Coronary artery (tissue), 2 donors: ENCODE measurements at regions not wholly inside any gene's neighbourhood (a gene's known extent, or its start where the extent isn't known, plus 50 kb on each side); places are given as distances from the start of the nearest gene placed in this dataset.

Source experiments
- DNase-seq: peaks from one replicate; pipeline ENCODE4 v3.0.0-alpha.2; 2017; ENCODE audit warnings: low spot score
- H3K27ac ChIP-seq, 2 donors: fragments of 200-600 bp; sonication (generic); one replicate each; pipeline ENCODE4 v1.5.1; 2016 to 2019
- H3K4me3 ChIP-seq: fragments of 200-600 bp; sonication (generic); 2 replicates; pipeline ENCODE4 v1.5.1; 2016; ENCODE audit warnings: mild to moderate bottlenecking, moderate library complexity
- TF ChIP-seq, protein P1 (sequence below): fragments of 200-600 bp; sonication (generic); IDR thresholded peaks from one replicate; pipeline ENCODE4 v1.5.1; 2019; ENCODE audit warnings: antibody characterized with exemption

DNA sequence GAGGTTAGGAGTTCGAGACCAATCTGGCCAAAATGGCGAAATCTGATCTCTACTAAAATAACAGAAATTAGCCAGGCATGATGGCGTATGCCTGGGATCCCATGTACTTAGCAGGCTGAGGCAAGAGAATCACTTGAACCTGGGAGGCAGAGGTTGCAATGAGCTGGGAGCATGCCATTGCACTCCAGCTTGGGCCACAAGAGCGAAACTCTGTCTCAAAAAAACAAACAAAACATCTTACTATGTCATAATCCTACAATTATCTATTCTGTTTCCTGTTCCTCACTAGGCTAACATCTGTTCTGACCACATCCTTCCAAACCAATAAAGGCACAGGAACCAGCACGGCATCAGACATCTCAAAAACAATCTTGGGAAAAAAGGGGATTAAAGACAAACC is 361.8 kb upstream of the UBE2E3 start:
- Histone ChIP-seq H3K27ac (no peak overlapping the region), H3K4me3 (no peak overlapping the region)
- no peak for DNase-seq
- TF ChIP-seq, protein P1, sequence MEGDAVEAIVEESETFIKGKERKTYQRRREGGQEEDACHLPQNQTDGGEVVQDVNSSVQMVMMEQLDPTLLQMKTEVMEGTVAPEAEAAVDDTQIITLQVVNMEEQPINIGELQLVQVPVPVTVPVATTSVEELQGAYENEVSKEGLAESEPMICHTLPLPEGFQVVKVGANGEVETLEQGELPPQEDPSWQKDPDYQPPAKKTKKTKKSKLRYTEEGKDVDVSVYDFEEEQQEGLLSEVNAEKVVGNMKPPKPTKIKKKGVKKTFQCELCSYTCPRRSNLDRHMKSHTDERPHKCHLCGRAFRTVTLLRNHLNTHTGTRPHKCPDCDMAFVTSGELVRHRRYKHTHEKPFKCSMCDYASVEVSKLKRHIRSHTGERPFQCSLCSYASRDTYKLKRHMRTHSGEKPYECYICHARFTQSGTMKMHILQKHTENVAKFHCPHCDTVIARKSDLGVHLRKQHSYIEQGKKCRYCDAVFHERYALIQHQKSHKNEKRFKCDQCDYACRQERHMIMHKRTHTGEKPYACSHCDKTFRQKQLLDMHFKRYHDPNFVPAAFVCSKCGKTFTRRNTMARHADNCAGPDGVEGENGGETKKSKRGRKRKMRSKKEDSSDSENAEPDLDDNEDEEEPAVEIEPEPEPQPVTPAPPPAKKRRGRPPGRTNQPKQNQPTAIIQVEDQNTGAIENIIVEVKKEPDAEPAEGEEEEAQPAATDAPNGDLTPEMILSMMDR = no peak

DNA sequence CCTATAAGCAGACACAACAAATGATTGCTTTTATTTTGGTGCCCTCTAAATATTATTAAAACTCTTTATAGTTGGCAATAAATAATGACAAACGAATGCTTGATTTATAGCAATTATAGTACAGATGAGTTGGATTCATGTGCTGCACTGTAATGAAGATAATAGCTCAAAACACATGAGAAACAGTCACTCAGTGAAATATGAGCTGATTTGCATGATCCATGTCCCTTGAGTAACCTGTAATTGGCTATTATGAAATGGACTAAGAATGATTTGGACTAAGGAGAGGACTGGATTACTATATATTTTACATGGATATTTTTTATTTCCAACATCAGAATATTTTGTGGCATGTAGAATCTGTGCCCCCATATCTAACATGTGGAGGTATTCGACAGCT is 365.6 kb upstream of the UBE2E3 start:
- TF ChIP-seq, protein P1 = no peak
- H3K4me3 ChIP-seq = no peak overlapping the region
- DNase-seq = no peak
- no peak overlapping the region for H3K27ac ChIP-seq

DNA sequence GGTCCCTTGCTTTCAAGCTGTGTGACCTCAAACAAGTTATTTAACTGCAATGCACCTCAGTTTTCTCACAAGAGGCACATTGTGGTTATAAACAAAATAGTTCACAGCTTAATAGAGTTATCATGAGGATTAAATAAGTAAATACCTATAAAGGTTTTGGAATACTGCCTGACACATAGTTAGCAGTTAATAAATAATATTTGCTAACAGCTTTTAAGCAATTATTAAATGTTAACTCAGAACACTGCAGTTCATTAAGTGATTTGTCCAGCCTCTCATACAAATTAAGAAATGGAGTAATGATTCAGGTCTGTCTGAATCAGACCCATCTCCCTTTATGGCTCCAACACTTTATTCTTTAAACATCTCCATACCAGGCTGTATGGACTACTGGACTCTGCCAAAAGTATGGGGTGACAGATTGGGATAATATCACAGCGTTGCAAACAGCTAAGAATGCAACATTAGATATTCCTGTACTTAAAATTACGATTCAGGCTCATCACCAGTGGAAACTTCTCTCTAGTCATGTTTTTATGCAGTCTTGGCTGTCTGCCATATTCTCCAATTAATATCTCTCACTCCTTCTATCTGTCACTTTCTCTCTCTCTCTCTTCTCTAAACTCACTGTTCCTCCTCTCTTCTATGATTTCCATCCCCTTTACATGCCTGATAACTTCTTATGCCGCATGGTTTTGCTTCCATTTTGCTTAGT is 370.6 kb upstream of the UBE2E3 start:
- no peak overlapping the region for H3K4me3 ChIP-seq
- no peak overlapping the region for H3K27ac ChIP-seq
- no peak for DNase-seq
- TF ChIP-seq, protein P1 = no peak

DNA sequence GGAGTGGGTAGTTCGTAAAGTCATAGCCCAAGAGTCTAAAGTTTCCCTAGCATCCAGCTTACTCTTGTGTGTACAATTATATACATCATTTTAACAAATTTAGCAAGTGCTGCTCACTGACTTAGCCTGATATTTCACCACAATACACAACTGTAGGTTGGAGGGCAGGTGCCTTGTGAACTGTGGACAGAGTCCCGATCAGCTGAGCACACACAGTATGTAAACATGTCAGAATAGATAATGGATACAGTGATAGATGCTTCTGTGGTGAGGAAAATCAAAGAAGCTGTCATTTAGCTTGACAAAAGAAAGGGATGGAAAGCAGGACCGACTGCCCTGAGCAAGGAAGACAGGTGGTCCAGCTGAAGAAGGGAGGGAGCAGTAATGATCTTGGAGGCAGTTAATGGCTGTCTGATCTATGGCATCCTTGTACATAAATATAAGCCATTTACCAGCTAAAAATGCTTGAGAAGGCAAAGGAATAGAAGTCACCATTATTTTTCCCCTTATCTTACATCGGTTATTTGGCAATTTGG is 372.8 kb upstream of the UBE2E3 start:
- no peak for DNase-seq
- no peak overlapping the region for H3K4me3 ChIP-seq
- H3K27ac ChIP-seq = no peak overlapping the region
- TF ChIP-seq, protein P1 = no peak

DNA sequence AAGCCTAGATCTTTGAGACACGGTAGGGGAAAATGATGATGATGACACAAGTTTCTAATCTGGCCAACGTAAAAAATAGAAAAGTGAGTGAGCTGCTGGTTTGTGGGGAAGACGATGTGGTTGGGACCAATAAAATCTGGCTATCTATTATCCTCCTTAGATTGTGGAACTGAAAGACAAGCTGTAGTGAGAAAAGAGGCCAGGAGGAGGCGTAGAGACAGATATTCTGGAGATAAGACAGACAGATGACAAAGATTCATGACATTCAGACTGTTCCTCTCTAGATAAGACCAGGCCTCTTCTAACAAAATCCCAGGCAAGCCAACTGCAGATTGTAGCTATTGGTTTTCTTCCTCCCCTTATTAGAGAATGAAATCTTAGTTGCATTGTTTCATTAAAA is 376.3 kb upstream of the UBE2E3 start:
- TF ChIP-seq, protein P1 = no peak
- no peak overlapping the region for H3K27ac ChIP-seq
- H3K4me3 ChIP-seq = no peak overlapping the region
- DNase-seq = no peak

DNA sequence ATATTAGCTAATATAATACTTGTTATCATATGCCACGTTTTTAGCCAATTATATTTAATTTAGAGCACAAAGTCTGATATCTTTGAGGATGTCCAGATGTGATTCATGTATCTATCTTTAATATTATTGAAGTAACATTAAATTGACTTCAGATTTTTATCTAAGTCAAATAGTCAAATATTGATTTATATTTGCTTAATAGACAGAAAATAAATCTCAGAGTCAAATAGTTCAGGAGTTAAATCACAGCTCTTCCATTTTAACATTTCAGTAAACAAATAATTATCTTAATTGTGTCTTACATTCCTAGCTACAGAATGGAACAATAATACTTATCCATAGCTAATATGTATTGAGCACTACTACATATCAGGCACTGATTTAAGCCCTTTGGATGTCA is 379.4 kb upstream of the UBE2E3 start:
- no peak for DNase-seq
- no peak overlapping the region for H3K27ac ChIP-seq
- H3K4me3 ChIP-seq = no peak overlapping the region
- TF ChIP-seq, protein P1 = no peak

DNA sequence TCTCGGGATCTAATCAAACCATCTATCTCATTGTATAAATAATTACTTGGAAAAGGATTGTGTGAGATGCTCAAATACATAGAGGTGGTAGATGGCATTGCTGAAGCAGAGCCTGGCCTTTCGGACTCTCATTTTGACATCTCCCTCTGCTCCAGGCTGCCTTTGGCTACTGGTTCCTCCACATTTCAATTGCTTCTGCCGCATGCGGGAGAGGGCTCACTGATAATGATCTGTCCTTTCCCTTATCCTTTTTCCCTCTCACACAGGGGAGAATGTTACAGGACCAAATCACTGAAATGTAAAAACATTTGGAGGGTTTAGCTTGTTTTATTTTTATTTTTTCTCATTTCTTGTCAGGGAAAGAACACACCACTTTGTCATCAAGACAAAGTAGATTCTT is 380.6 kb upstream of the UBE2E3 start:
- no peak for DNase-seq
- TF ChIP-seq, protein P1 = no peak
- H3K27ac ChIP-seq = no peak overlapping the region
- H3K4me3 ChIP-seq = no peak overlapping the region
